Right lobe of liver (tissue), 4 donors: ENCODE measurements at regions not wholly inside any gene's neighbourhood (a gene's known extent, or its start where the extent isn't known, plus 50 kb on each side); places are given as distances from the start of the nearest gene placed in this dataset.

Source experiments
- POLR2A ChIP-seq: fragments of 450-650 bp; IDR thresholded peaks from one replicate; pipeline ENCODE4 v1.6.1; 2017; ENCODE audit warnings: antibody characterized with exemption, mild to moderate bottlenecking
- TF ChIP-seq, protein P1 (sequence below), 4 donors: fragments of 200-600 bp in 3 of 4; fragments of 450-650 bp in 1 of 4; IDR thresholded peaks; one replicate each; pipeline versions ENCODE4 v1.5.1 to v1.8.0; 2016 to 2022; ENCODE audit warnings: antibody characterized with exemption in 4 of 4, mild to moderate bottlenecking in 2 of 4
- donor health status: DM: no; HTN: no; CAD: no.
- donor health status: DM: no; HTN: no; CAD: no.
- donor health status: DM: no; HTN: yes; CAD: no.

DNA sequence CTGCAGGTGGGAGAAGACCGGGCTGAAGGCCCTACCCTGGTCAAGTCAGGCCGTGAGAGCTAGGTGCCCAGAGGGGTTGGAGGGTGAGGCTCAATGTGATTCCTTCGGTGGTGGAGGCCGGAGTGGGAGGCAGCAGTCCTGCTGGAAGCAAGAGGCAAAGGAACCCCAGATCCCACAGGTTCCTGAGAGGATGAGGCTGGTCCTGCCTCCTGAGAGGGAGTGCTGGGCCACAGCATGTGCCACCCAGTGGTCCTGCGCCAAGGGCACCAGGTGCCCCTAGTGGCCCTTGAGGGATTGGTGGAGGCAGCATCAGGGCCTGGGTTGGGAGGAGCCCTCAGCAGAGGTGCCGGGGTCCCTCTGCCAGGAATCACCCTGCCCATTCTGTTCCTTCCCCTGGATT is 59.1 kb downstream of the BARX1 start:
- no peak for TF ChIP-seq POLR2A
- TF ChIP-seq, protein P1, sequence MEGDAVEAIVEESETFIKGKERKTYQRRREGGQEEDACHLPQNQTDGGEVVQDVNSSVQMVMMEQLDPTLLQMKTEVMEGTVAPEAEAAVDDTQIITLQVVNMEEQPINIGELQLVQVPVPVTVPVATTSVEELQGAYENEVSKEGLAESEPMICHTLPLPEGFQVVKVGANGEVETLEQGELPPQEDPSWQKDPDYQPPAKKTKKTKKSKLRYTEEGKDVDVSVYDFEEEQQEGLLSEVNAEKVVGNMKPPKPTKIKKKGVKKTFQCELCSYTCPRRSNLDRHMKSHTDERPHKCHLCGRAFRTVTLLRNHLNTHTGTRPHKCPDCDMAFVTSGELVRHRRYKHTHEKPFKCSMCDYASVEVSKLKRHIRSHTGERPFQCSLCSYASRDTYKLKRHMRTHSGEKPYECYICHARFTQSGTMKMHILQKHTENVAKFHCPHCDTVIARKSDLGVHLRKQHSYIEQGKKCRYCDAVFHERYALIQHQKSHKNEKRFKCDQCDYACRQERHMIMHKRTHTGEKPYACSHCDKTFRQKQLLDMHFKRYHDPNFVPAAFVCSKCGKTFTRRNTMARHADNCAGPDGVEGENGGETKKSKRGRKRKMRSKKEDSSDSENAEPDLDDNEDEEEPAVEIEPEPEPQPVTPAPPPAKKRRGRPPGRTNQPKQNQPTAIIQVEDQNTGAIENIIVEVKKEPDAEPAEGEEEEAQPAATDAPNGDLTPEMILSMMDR (IDR thresholded peaks at IDR 0.05), result no peak
